CD4-positive, alpha-beta T cell (primary cell): ENCODE measurements at regions not wholly inside any gene's neighbourhood (a gene's known extent, or its start where the extent isn't known, plus 50 kb on each side); places are given as distances from the start of the nearest gene placed in this dataset.

Experiments used
- ATAC-seq: fragments of 200-7000 bp; cut with Tn5 transposase; one replicate; pipeline ENCODE4 v1.10.0; 2022; ENCODE audit warnings: mild to moderate bottlenecking; ENCODE audit not compliant: poor library complexity
- CTCF ChIA-PET: fragments of 350-600 bp; sonication (Branson Sonifier 250); formaldehyde crosslinking; loops from one replicate; lab custom pipeline; 2021; ENCODE audit warnings: antibody characterized with exemption, inconsistent platforms; lab: Charles Lee
- POLR2A ChIA-PET: fragments of 350-600 bp; sonication (Branson Sonifier 250); formaldehyde crosslinking; loops from one replicate; lab custom pipeline; 2021; ENCODE audit warnings: antibody characterized with exemption, inconsistent platforms; lab: Charles Lee
- DNase-seq, 14 experiments: peaks; one replicate each; pipeline ENCODE4 v3.0.0-alpha.2; 2013 to 2020; ENCODE audit warnings: mixed read lengths in 2 of 14
- H3K27ac ChIP-seq, 2 donors: one replicate each; pipeline versions ENCODE4 v1.5.1 to v1.7.0; 2013; ENCODE audit warnings: low read length in 2 of 2, low read depth in 1 of 2, mild to moderate bottlenecking in 1 of 2
- H3K27me3 ChIP-seq, 2 experiments: 1 replicate in 1 of 2; 2 replicates in 1 of 2; pipeline versions ENCODE4 v1.6.1 to v1.7.0; 2013; ENCODE audit warnings: low read length in 2 of 2, control low read depth in 1 of 2, mild to moderate bottlenecking in 1 of 2, moderate library complexity in 1 of 2; ENCODE audit not compliant: insufficient read depth in 2 of 2, control insufficient read depth in 1 of 2
- H3K36me3 ChIP-seq: one replicate; pipeline ENCODE4 v1.6.1; 2013; ENCODE audit warnings: low read length, control low read depth; ENCODE audit not compliant: insufficient read depth
- H3K4me1 ChIP-seq: one replicate; pipeline ENCODE4 v1.6.1; 2013; ENCODE audit warnings: low read length, control low read depth; ENCODE audit not compliant: insufficient read depth
- H3K4me3 ChIP-seq: one replicate; pipeline ENCODE4 v1.5.1; 2013; ENCODE audit warnings: mild to moderate bottlenecking, low read length, moderate library complexity
- H3K9me3 ChIP-seq, 2 experiments: 1 replicate in 1 of 2; 2 replicates in 1 of 2; pipeline versions ENCODE4 v1.6.1 to v1.7.0; 2013; ENCODE audit warnings: low read length in 2 of 2, mild to moderate bottlenecking in 2 of 2, control low read depth in 1 of 2, moderate library complexity in 1 of 2; ENCODE audit not compliant: control insufficient read depth in 1 of 2, insufficient read depth in 1 of 2
- H3K27ac Mint-ChIP-seq: one replicate; pipeline ENCODE4 v1.8.0; 2020; ENCODE audit warnings: mixed read lengths
- H3K27me3 Mint-ChIP-seq: one replicate; pipeline ENCODE4 v1.8.0; 2021; ENCODE audit warnings: mixed read lengths
- H3K36me3 Mint-ChIP-seq: one replicate; pipeline ENCODE4 v1.8.0; 2021; ENCODE audit warnings: low read depth, mixed read lengths
- H3K4me1 Mint-ChIP-seq: one replicate; pipeline ENCODE4 v1.8.0; 2021; ENCODE audit warnings: low read depth, mixed read lengths
- H3K4me3 Mint-ChIP-seq: one replicate; pipeline ENCODE4 v1.8.0; 2020; ENCODE audit warnings: mild to moderate bottlenecking, mixed read lengths
- H3K9me3 Mint-ChIP-seq: one replicate; pipeline ENCODE4 v1.8.0; 2020; ENCODE audit warnings: mixed read lengths
- CTCF ChIP-seq: fragments of 200-600 bp; IDR thresholded peaks from one replicate; pipeline ENCODE4 v1.8.0; 2022; ENCODE audit warnings: antibody characterized with exemption, mild to moderate bottlenecking
- intact Hi-C, 2 experiments: fragments of 100-400 bp; cut with DNase I in 1 of 2; cut with micrococcal nuclease in 1 of 2; formaldehyde crosslinking; loops; one replicate each; pipeline versions ENCODE4 v1.15.1 to v1.9.0; 2023 to 2025; cut with DNase I, micrococcal nuclease

GRCh38 chr6:156602066-156602385, 175.2 kb upstream of the ARID1B start:
- POLR2A ChIA-PET: no interaction called here
- ATAC-seq (no peak), DNase-seq (no peak)
- no peaks in the 10 kb centered on the region for H3K36me3 Mint-ChIP-seq
- H3K27me3 ChIP-seq: no peaks in the 10 kb centered on the region
- CTCF ChIA-PET: no interaction called here
- no peaks in the 10 kb centered on the region for H3K9me3 Mint-ChIP-seq
- no peak overlapping the region for H3K27ac Mint-ChIP-seq
- H3K27ac ChIP-seq: no peak overlapping the region
- peaks cover 0 to 12% of the 10 kb centered on the region in 2 experiments for H3K9me3 ChIP-seq
- no peak overlapping the region for H3K4me3 ChIP-seq
- H3K36me3 ChIP-seq: no peaks in the 10 kb centered on the region
- intact Hi-C loops: no loop called here
- no peaks in the 10 kb centered on the region for H3K4me1 Mint-ChIP-seq
- no peak for TF ChIP-seq CTCF
- no peaks in the 10 kb centered on the region for H3K27me3 Mint-ChIP-seq
- H3K4me3 Mint-ChIP-seq: no peak overlapping the region
- no peaks in the 10 kb centered on the region for H3K4me1 ChIP-seq

- CTCF ChIA-PET: no interaction called here
Observed at GRCh38 chr6:156601152-156602065, 175.8 kb upstream of the ARID1B start.

GRCh38 chr6:156600678-156601077, 176.5 kb upstream of the ARID1B start:
- Histone ChIP-seq H3K36me3 (no peaks in the 10 kb centered on the region), H3K4me1 (no peaks in the 10 kb centered on the region), H3K27me3 (no peaks in the 10 kb centered on the region), H3K27ac (no peak overlapping the region), H3K9me3 (peaks cover 0 to 12% of the 10 kb centered on the region in 2 experiments), H3K4me3 (no peak overlapping the region)
- no peak for TF ChIP-seq CTCF
- ATAC-seq: no peak
- Mint-ChIP-seq H3K4me3 (no peak overlapping the region), H3K27ac (no peak overlapping the region), H3K4me1 (no peaks in the 10 kb centered on the region), H3K36me3 (no peaks in the 10 kb centered on the region), H3K9me3 (no peaks in the 10 kb centered on the region), H3K27me3 (no peaks in the 10 kb centered on the region)
- ChIA-PET CTCF (no interaction called here), POLR2A (no interaction called here)
- no peak for DNase-seq
- intact Hi-C loops: no loop called here

More at GRCh38 chr6:156601152-156602065, 175.8 kb upstream of the ARID1B start:
- intact Hi-C loops: no loop called here
- Mint-ChIP-seq H3K4me3 (no peak overlapping the region), H3K4me1 (no peaks in the 10 kb centered on the region), H3K27ac (no peak overlapping the region), H3K36me3 (no peaks in the 10 kb centered on the region), H3K27me3 (no peaks in the 10 kb centered on the region), H3K9me3 (no peaks in the 10 kb centered on the region)
- H3K27me3 ChIP-seq: no peaks in the 10 kb centered on the region
- DNase-seq: no peak
- POLR2A ChIA-PET: no interaction called here
- no peak overlapping the region for H3K4me3 ChIP-seq
- no peak for ATAC-seq
- no peaks in the 10 kb centered on the region for H3K4me1 ChIP-seq
- H3K36me3 ChIP-seq: no peaks in the 10 kb centered on the region
- H3K9me3 ChIP-seq: peaks cover 0 to 12% of the 10 kb centered on the region in 2 experiments
- TF ChIP-seq CTCF: no peak
- no peak overlapping the region for H3K27ac ChIP-seq
